Activated naive CD4-positive, alpha-beta T cell treated with anti-CD3 and anti-CD28 coated beads for 36 hours (primary cell): ENCODE measurements at regions not wholly inside any gene's neighbourhood (a gene's known extent, or its start where the extent isn't known, plus 50 kb on each side); places are given as distances from the start of the nearest gene placed in this dataset.
"Not testable (repeated sequence)": the region's sequence is repeated elsewhere in the genome, so short reads cannot be mapped to it uniquely, and the experiment has no call there.

ENCODE experiments used
- CTCF ChIA-PET: fragments of 350-600 bp; sonication (Branson Sonifier 250); formaldehyde crosslinking; loops from one replicate; lab custom pipeline; 2021; ENCODE audit warnings: antibody characterized with exemption; lab: Charles Lee
- DNase-seq: peaks from one replicate; pipeline ENCODE4 v3.0.0-alpha.2; 2020
- H3K27ac Mint-ChIP-seq: one replicate; pipeline ENCODE4 v1.8.0; 2021; ENCODE audit warnings: mild to moderate bottlenecking, mixed read lengths
- H3K27me3 Mint-ChIP-seq: one replicate; pipeline ENCODE4 v1.8.0; 2021; ENCODE audit warnings: low read depth, mixed read lengths
- H3K36me3 Mint-ChIP-seq: one replicate; pipeline ENCODE4 v1.8.0; 2021; ENCODE audit warnings: low read depth, mixed read lengths
- H3K4me1 Mint-ChIP-seq: one replicate; pipeline ENCODE4 v1.8.0; 2021; ENCODE audit warnings: low read depth, mixed read lengths
- H3K4me3 Mint-ChIP-seq: one replicate; pipeline ENCODE4 v1.8.0; 2021; ENCODE audit warnings: mild to moderate bottlenecking, moderate library complexity, mixed read lengths
- H3K9me3 Mint-ChIP-seq: one replicate; pipeline ENCODE4 v1.8.0; 2021; ENCODE audit warnings: mixed read lengths
- intact Hi-C: fragments of 100-400 bp; cut with micrococcal nuclease; formaldehyde crosslinking; loops from one replicate; pipeline ENCODE4 v1.15.1; 2023

GRCh38 chr2:83970217-83970929, 488.7 kb downstream of the SUCLG1 start:
- CTCF ChIA-PET = interaction anchor here (0.7 kb wide), 1 partner anchor 1961 kb away, joined by 3 read pairs; no protein-coding TSS in a partner anchor
- intact Hi-C loops = no loop called here
- no peaks in the 10 kb centered on the region for H3K4me1 Mint-ChIP-seq

GRCh38 chr2:83969085-83969484, 490.0 kb downstream of the SUCLG1 start:
- CTCF ChIA-PET = no interaction called here
- intact Hi-C loops = no loop called here
- Mint-ChIP-seq H3K27ac (no peak overlapping the region), H3K9me3 (no peaks in the 10 kb centered on the region), H3K27me3 (peaks cover 19% of the 10 kb centered on the region), H3K4me1 (no peaks in the 10 kb centered on the region), H3K4me3 (no peak overlapping the region), H3K36me3 (no peaks in the 10 kb centered on the region)
- DNase-seq = no peak

More at GRCh38 chr2:83970217-83970929, 488.7 kb downstream of the SUCLG1 start:
- H3K27me3 Mint-ChIP-seq = peaks cover 19% of the 10 kb centered on the region
- H3K9me3 Mint-ChIP-seq = no peaks in the 10 kb centered on the region
- no peak overlapping the region for H3K4me3 Mint-ChIP-seq
- no peak overlapping the region for H3K27ac Mint-ChIP-seq
- no peaks in the 10 kb centered on the region for H3K36me3 Mint-ChIP-seq
- no peak for DNase-seq

- Mint-ChIP-seq H3K27ac (no peak overlapping the region), H3K9me3 (no peaks in the 10 kb centered on the region), H3K27me3 (peaks cover 19% of the 10 kb centered on the region), H3K4me1 (no peaks in the 10 kb centered on the region), H3K4me3 (no peak overlapping the region), H3K36me3 (no peaks in the 10 kb centered on the region)
- intact Hi-C loops = no loop called here
- DNase-seq = no peak
- CTCF ChIA-PET = interaction anchor here (0.6 kb wide), 1 partner anchor 37 kb away, joined by 3 read pairs; no protein-coding TSS in a partner anchor
Measured at GRCh38 chr2:83967854-83968253, 491.2 kb downstream of the SUCLG1 start.

- H3K4me1 Mint-ChIP-seq, H3K36me3 Mint-ChIP-seq, H3K4me3 Mint-ChIP-seq, intact Hi-C loops, DNase-seq, H3K9me3 Mint-ChIP-seq, H3K27ac Mint-ChIP-seq, CTCF ChIA-PET: not testable (repeated sequence)
- peaks cover 16% of the 10 kb centered on the region for H3K27me3 Mint-ChIP-seq
Measured at GRCh38 chr2:83966946-83967345, 492.1 kb downstream of the SUCLG1 start.

GRCh38 chr2:83961512-83961911, 497.6 kb downstream of the SUCLG1 start:
- Mint-ChIP-seq H3K9me3 (no peaks in the 10 kb centered on the region), H3K4me3 (no peak overlapping the region), H3K27ac (no peak overlapping the region), H3K27me3 (no peaks in the 10 kb centered on the region), H3K36me3 (no peaks in the 10 kb centered on the region), H3K4me1 (no peaks in the 10 kb centered on the region)
- no peak for DNase-seq
- CTCF ChIA-PET = no interaction called here
- intact Hi-C loops = no loop called here

- Mint-ChIP-seq H3K27me3 (no peaks in the 10 kb centered on the region), H3K4me1 (no peaks in the 10 kb centered on the region), H3K4me3 (no peak overlapping the region), H3K9me3 (no peaks in the 10 kb centered on the region), H3K36me3 (no peaks in the 10 kb centered on the region), H3K27ac (no peak overlapping the region)
- CTCF ChIA-PET = no interaction called here
- intact Hi-C loops = no loop called here
- no peak for DNase-seq
Measured at GRCh38 chr2:83960371-83960770, 498.7 kb downstream of the SUCLG1 start.

GRCh38 chr2:83959266-83959665, 499.8 kb downstream of the SUCLG1 start:
- Mint-ChIP-seq H3K4me1 (no peaks in the 10 kb centered on the region), H3K27me3 (no peaks in the 10 kb centered on the region), H3K4me3 (no peak overlapping the region), H3K36me3 (no peaks in the 10 kb centered on the region), H3K27ac (no peak overlapping the region), H3K9me3 (no peaks in the 10 kb centered on the region)
- intact Hi-C loops = no loop called here
- DNase-seq = no peak
- CTCF ChIA-PET = no interaction called here

- H3K36me3 Mint-ChIP-seq = no peaks in the 10 kb centered on the region
- intact Hi-C loops = no loop called here
- CTCF ChIA-PET = no interaction called here
- H3K9me3 Mint-ChIP-seq = no peaks in the 10 kb centered on the region
- H3K4me1 Mint-ChIP-seq = no peaks in the 10 kb centered on the region
- H3K27ac Mint-ChIP-seq = no peak overlapping the region
- H3K27me3 Mint-ChIP-seq = no peaks in the 10 kb centered on the region
- H3K4me3 Mint-ChIP-seq = no peak overlapping the region
- DNase-seq = no peak
Measured at GRCh38 chr2:83956991-83957390, 502.1 kb downstream of the SUCLG1 start.

- no peaks in the 10 kb centered on the region for H3K36me3 Mint-ChIP-seq
- no peak overlapping the region for H3K27ac Mint-ChIP-seq
- no peak for DNase-seq
- no peaks in the 10 kb centered on the region for H3K9me3 Mint-ChIP-seq
- CTCF ChIA-PET = interaction anchor here (0.6 kb wide), 1 partner anchor 723 kb away, joined by 3 read pairs; no protein-coding TSS in a partner anchor
- intact Hi-C loops = no loop called here
- no peak overlapping the region for H3K4me3 Mint-ChIP-seq
- peaks cover 2% of the 10 kb centered on the region for H3K27me3 Mint-ChIP-seq
- no peaks in the 10 kb centered on the region for H3K4me1 Mint-ChIP-seq
Measured at GRCh38 chr2:83953697-83954096, 505.4 kb downstream of the SUCLG1 start.

GRCh38 chr2:83951378-83951947, 507.6 kb downstream of the SUCLG1 start:
- Mint-ChIP-seq H3K36me3 (no peaks in the 10 kb centered on the region), H3K9me3 (no peaks in the 10 kb centered on the region), H3K27ac (no peak overlapping the region), H3K4me3 (no peak overlapping the region), H3K4me1 (no peaks in the 10 kb centered on the region), H3K27me3 (peaks cover 2% of the 10 kb centered on the region)
- DNase-seq = no peak
- intact Hi-C loops = no loop called here
- CTCF ChIA-PET = interaction anchor here (0.6 kb wide), 1 partner anchor 114 kb away, joined by 3 read pairs; no protein-coding TSS in a partner anchor

- CTCF ChIA-PET = no interaction called here
- Mint-ChIP-seq H3K27me3 (peaks cover 2% of the 10 kb centered on the region), H3K36me3 (no peaks in the 10 kb centered on the region), H3K4me1 (no peaks in the 10 kb centered on the region), H3K27ac (no peak overlapping the region), H3K9me3 (no peaks in the 10 kb centered on the region), H3K4me3 (no peak overlapping the region)
- intact Hi-C loops = no loop called here
- DNase-seq = no peak
Measured at GRCh38 chr2:83949361-83949760, 509.7 kb downstream of the SUCLG1 start.

GRCh38 chr2:83944191-83944590, 514.9 kb downstream of the SUCLG1 start:
- H3K27me3 Mint-ChIP-seq = no peaks in the 10 kb centered on the region
- H3K4me3 Mint-ChIP-seq = no peak overlapping the region
- no peaks in the 10 kb centered on the region for H3K36me3 Mint-ChIP-seq
- no peak overlapping the region for H3K27ac Mint-ChIP-seq
- CTCF ChIA-PET = no interaction called here
- intact Hi-C loops = no loop called here
- DNase-seq = no peak
- no peaks in the 10 kb centered on the region for H3K4me1 Mint-ChIP-seq
- no peaks in the 10 kb centered on the region for H3K9me3 Mint-ChIP-seq

- no peaks in the 10 kb centered on the region for H3K36me3 Mint-ChIP-seq
- no peak for DNase-seq
- H3K4me1 Mint-ChIP-seq = no peaks in the 10 kb centered on the region
- peaks cover under 1% of the 10 kb centered on the region for H3K27me3 Mint-ChIP-seq
- CTCF ChIA-PET = no interaction called here
- H3K27ac Mint-ChIP-seq = no peak overlapping the region
- intact Hi-C loops = no loop called here
- no peak overlapping the region for H3K4me3 Mint-ChIP-seq
- no peaks in the 10 kb centered on the region for H3K9me3 Mint-ChIP-seq
Measured at GRCh38 chr2:83943265-83943664, 515.8 kb downstream of the SUCLG1 start.
